K562 (cell line): ENCODE measurements at regions not wholly inside any gene's neighbourhood (a gene's known extent, or its start where the extent isn't known, plus 50 kb on each side); places are given as distances from the start of the nearest gene placed in this dataset.

Experiments used
- ATAC-seq: fragments of 200-7000 bp; cut with Tn5 transposase; 3 replicates; pipeline ENCODE4 v1.9.1; 2020; ENCODE audit warnings: moderate library complexity
- BruUV-seq: library from RNA; stranded (reverse); fragments of 400-500 nt; replicated peaks from 2 replicates; lab custom pipeline; 2021; lab: Mats Ljungman, UMichigan
- CTCF ChIA-PET: fragments of 300-600 bp; formaldehyde crosslinking; extraction: SDS; loops from one replicate; lab custom pipeline; 2021; ENCODE audit warnings: low intra/inter-chr PET ratio; lab: Yijun Ruan, JAX
- POLR2A ChIA-PET: fragments of 300-600, 350-650 bp; sonication (Branson Sonifier 250); formaldehyde crosslinking; extraction: SDS; loops from one replicate; lab custom pipeline; 2021; ENCODE audit warnings: antibody characterized with exemption, inconsistent platforms; lab: Yijun Ruan, JAX
- DNase-seq, 4 experiments: peaks; one replicate each; pipeline versions ENCODE4 v3.0.0 to v3.0.0-alpha.2; 2011 to 2018; ENCODE audit warnings: low spot score in 3 of 4, mixed read lengths in 3 of 4; ENCODE audit errors: extremely low read depth in 1 of 4
- FAIRE-seq: peaks from 2 replicates; lab custom pipeline; 2011; peaks lifted over from hg19 to GRCh38; lab: Jason Lieb, UNC
- H2AFZ ChIP-seq: 2 replicates; pipeline ENCODE4 v1.6.0; 2011; ENCODE audit warnings: low read depth, low read length, control low read depth, inconsistent platforms
- H3K27ac ChIP-seq: fragments of 200-600 bp; 3 replicates; pipeline ENCODE4 v1.8.0; 2011; ENCODE audit warnings: low read depth, mild to moderate bottlenecking, control low read depth, inconsistent platforms, low read length, moderate library complexity, mixed read lengths; ENCODE audit errors: extremely low read depth
- H3K27me3 ChIP-seq, 2 experiments: fragments of 300-600 bp in 1 of 2; 2 replicates in 1 of 2; 3 replicates in 1 of 2; pipeline versions ENCODE4 v1.6.0 to v1.8.0; 2011; ENCODE audit warnings: inconsistent platforms in 2 of 2, low read length in 2 of 2, mild to moderate bottlenecking in 1 of 2, mixed read lengths in 1 of 2, moderate library complexity in 1 of 2; ENCODE audit not compliant: control insufficient read depth in 2 of 2, insufficient read depth in 2 of 2
- H3K36me3 ChIP-seq: fragments of 300-600 bp; 3 replicates; pipeline ENCODE4 v1.8.0; 2011; ENCODE audit warnings: mild to moderate bottlenecking, low read length, inconsistent platforms; ENCODE audit not compliant: control insufficient read depth, insufficient read depth
- H3K4me1 ChIP-seq, 2 experiments: fragments of 200-600 bp in 1 of 2; replicated peaks in 1 of 2; 2 replicates in 1 of 2; 3 replicates in 1 of 2; pipeline versions ENCODE4 v1.5.1 to v1.8.0; 2011; ENCODE audit warnings: inconsistent platforms in 2 of 2, low read length in 2 of 2, mild to moderate bottlenecking in 1 of 2, mixed read lengths in 1 of 2, moderate library complexity in 1 of 2; ENCODE audit not compliant: control insufficient read depth in 2 of 2, insufficient read depth in 2 of 2
- H3K4me2 ChIP-seq: 2 replicates; pipeline ENCODE4 v1.6.1; 2011; ENCODE audit warnings: low read length, control low read depth, inconsistent platforms, mixed read lengths; ENCODE audit not compliant: insufficient read depth
- H3K4me3 ChIP-seq: fragments of 200-600 bp; sonication (generic), shearing (Covaris generic); 2 replicates; pipeline ENCODE4 v1.5.1; 2016; ENCODE audit warnings: control low read depth, inconsistent platforms
- H3K79me2 ChIP-seq: fragments of 200-600 bp; 3 replicates; pipeline ENCODE4 v1.8.0; 2011; ENCODE audit warnings: low read length, inconsistent platforms; ENCODE audit not compliant: control insufficient read depth, insufficient read depth
- H3K9ac ChIP-seq, 2 experiments: 2 replicates each; pipeline versions ENCODE4 v1.6.0 to v1.6.1; 2011; ENCODE audit warnings: low read depth in 2 of 2, low read length in 2 of 2, control low read depth in 1 of 2, inconsistent platforms in 1 of 2, mild to moderate bottlenecking in 1 of 2, mixed read lengths in 1 of 2; ENCODE audit not compliant: insufficient read depth in 1 of 2
- H3K9me1 ChIP-seq: one replicate; pipeline ENCODE4 v1.6.0; 2011; ENCODE audit warnings: inconsistent platforms, mild to moderate bottlenecking, low read length, moderate library complexity; ENCODE audit not compliant: control insufficient read depth, insufficient read depth
- H3K9me3 ChIP-seq: replicated peaks from 2 replicates; pipeline ENCODE4 v1.5.1; 2011; ENCODE audit warnings: low read depth, low read length, inconsistent platforms; ENCODE audit not compliant: control insufficient read depth, insufficient read depth
- H4K20me1 ChIP-seq: replicated peaks from 2 replicates; pipeline ENCODE4 v1.6.1; 2011; ENCODE audit warnings: low read length, inconsistent platforms, mixed read lengths; ENCODE audit not compliant: control insufficient read depth, insufficient read depth
- FOSL1 ChIP-seq: fragments of 200-800 bp; sonication (Bioruptor generic); conservative IDR thresholded peaks from 2 replicates; pipeline ENCODE4 v1.6.1; 2016; ENCODE audit warnings: missing genetic modification characterization, missing compliant biosample characterization
- GMEB1 ChIP-seq: fragments of 250-450 bp; sonication (Bioruptor Pico); IDR thresholded peaks from 2 replicates; pipeline ENCODE4 v1.4.0; 2020; ENCODE audit warnings: mild to moderate bottlenecking
- KLF1 ChIP-seq: fragments of 450-650 bp; IDR thresholded peaks from 2 replicates; pipeline ENCODE4 v1.6.1; 2016; ENCODE audit warnings: missing genetic modification characterization, missing compliant biosample characterization
- NKRF ChIP-seq: fragments of 450-650 bp; IDR thresholded peaks from 2 replicates; pipeline ENCODE4 v1.6.1; 2016; ENCODE audit warnings: borderline replicate concordance
- ZNF143 ChIP-seq: sonication (generic); formaldehyde crosslinking; IDR thresholded peaks from 2 replicates; pipeline ENCODE4 v1.9.0; 2022; ENCODE audit warnings: mild to moderate bottlenecking, missing genetic modification reagents
- ZNF699 ChIP-seq: fragments of 250-450 bp; sonication (Bioruptor Pico); IDR thresholded peaks from 2 replicates; pipeline ENCODE4 v1.8.0; 2021; ENCODE audit warnings: mild to moderate bottlenecking, moderate library complexity; ENCODE audit not compliant: insufficient replicate concordance
- WGBS: fragments of 100-300 bp; shearing (Covaris generic); methylation state at CpG from one replicate; pipeline ENCODE4 v1.1.6; 2016; ENCODE audit warnings: low coverage, mixed read lengths; ENCODE audit not compliant: insufficient coverage; ENCODE audit errors: missing lambda C conversion rate; 5-methylcytosine and 5-hydroxymethylcytosine counted together
- in situ Hi-C: fragments of 300-500 bp; cut with MboI; formaldehyde crosslinking; loops from 4 replicates; pipeline ENCODE4 v1.15.0; 2018; ENCODE audit warnings: inconsistent platforms, mixed read lengths
- intact Hi-C: fragments of 100-400 bp; cut with micrococcal nuclease; formaldehyde crosslinking; loops from 2 replicates; pipeline ENCODE4 v1.14.2; 2022

- TF ChIP-seq KLF1 (no peak), ZNF699 (CRISPR knock-in tag) (no peak), GMEB1 (no peak), FOSL1 (tag) (peak; percentile 25; the same call in 1 of the 2 replicates), ZNF143 (CRISPR knock-in tag) (no peak), NKRF (no peak)
- TF ChIP-seq, all 486 proteins: peak for 1
- no peaks in the 10 kb centered on the region for H4K20me1 ChIP-seq
- H3K27ac ChIP-seq = no peak overlapping the region
- ChIA-PET CTCF (no interaction called here), POLR2A (no interaction called here)
- DNase-seq = no peak
- no peak for ATAC-seq
- H3K4me1 ChIP-seq = peaks cover 0 to 1% of the 10 kb centered on the region in 2 experiments; a peak in 2 of 5 replicates
- H2AFZ ChIP-seq = peak overlapping the region; percentile 19; the same call in 1 of the 2 replicates
- no peak overlapping the region for H3K4me3 ChIP-seq
- no peaks in the 10 kb centered on the region for H3K79me2 ChIP-seq
- no peaks in the 10 kb centered on the region for H3K9me1 ChIP-seq
- no TSS peak for BruUV-seq
- WGBS = 13% methylated on average over 3 of the region's 3 CpGs
- H3K4me2 ChIP-seq = no peak overlapping the region
- in situ Hi-C loops = no loop called here
- H3K9me3 ChIP-seq = no peaks in the 10 kb centered on the region
- H3K27me3 ChIP-seq = no peaks in the 10 kb centered on the region
- no peak for FAIRE-seq
- H3K9ac ChIP-seq = no peak overlapping the region
- intact Hi-C loops = no loop called here
- no peaks in the 10 kb centered on the region for H3K36me3 ChIP-seq
Observed at GRCh38 chr3:115245899-115246298, 98.8 kb upstream of the ZBTB20 start.
